PC-9 (cell line): ENCODE measurements at regions not wholly inside any gene's neighbourhood (a gene's known extent, or its start where the extent isn't known, plus 50 kb on each side); places are given as distances from the start of the nearest gene placed in this dataset.

Experiments used
- EZH2 ChIP-seq: fragments of 200-600 bp; sonication (generic); IDR thresholded peaks from 2 replicates; pipeline ENCODE4 v1.8.0; 2017; ENCODE audit warnings: antibody characterized with exemption, low read depth
- TF ChIP-seq, protein P1 (sequence below): fragments of 200-600 bp; sonication (generic); conservative IDR thresholded peaks from 2 replicates; pipeline ENCODE4 v1.6.1; 2017; ENCODE audit warnings: mixed run types, antibody characterized with exemption, mild to moderate bottlenecking, moderate library complexity

DNA sequence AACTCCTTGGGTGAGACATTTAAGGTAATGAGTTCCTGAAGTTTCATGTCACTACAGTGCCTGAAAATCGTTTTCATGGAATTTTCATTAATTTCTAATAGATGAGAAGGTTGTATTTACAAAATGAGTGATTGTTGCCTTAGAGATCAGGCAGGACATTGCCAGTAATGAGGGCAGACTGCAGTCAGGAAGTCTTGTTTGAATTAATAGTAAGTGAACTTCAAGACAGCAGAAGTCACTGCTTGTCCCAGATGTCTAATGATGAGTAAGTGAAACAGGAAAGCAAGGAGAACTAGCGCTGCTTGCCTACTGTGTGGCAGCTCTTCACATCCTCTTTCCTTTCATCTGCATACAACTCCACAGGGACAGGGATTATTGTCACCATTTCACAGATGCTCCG is 237.4 kb downstream of the BAMBI start:
- TF ChIP-seq EZH2 = no peak
- TF ChIP-seq, protein P1, sequence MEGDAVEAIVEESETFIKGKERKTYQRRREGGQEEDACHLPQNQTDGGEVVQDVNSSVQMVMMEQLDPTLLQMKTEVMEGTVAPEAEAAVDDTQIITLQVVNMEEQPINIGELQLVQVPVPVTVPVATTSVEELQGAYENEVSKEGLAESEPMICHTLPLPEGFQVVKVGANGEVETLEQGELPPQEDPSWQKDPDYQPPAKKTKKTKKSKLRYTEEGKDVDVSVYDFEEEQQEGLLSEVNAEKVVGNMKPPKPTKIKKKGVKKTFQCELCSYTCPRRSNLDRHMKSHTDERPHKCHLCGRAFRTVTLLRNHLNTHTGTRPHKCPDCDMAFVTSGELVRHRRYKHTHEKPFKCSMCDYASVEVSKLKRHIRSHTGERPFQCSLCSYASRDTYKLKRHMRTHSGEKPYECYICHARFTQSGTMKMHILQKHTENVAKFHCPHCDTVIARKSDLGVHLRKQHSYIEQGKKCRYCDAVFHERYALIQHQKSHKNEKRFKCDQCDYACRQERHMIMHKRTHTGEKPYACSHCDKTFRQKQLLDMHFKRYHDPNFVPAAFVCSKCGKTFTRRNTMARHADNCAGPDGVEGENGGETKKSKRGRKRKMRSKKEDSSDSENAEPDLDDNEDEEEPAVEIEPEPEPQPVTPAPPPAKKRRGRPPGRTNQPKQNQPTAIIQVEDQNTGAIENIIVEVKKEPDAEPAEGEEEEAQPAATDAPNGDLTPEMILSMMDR = no peak
